ENCODE measurements at regions not wholly inside any gene's neighbourhood (a gene's known extent, or its start where the extent isn't known, plus 50 kb on each side); places are given as distances from the start of the nearest gene placed in this dataset.
"Not testable (repeated sequence)": the region's sequence is repeated elsewhere in the genome, so short reads cannot be mapped to it uniquely, and the experiment has no call there.

DNA sequence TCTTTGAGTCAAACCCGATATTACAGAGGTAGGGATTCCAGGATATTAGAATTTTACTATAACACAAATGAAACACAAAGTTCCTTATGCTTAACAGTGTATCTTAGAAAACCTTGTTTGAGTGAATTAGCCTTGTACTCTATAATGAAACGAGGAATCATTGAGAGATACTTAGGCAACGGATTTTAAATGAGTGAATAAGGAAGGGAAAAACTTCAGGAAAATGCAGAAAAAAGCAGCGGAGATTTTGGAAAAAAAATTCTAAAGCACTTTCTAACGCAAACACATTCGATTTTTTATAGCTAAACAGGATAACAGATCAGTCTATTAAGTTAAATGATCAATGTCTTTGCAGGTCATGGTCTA is 137.3 kb downstream of the HFE start:
- DNase-seq (ENCODE audit: low read depth, low spot score), result no peak
- H3K4me3 ChIP-seq (ENCODE audit: low read length), result no peak overlapping the region

DNA sequence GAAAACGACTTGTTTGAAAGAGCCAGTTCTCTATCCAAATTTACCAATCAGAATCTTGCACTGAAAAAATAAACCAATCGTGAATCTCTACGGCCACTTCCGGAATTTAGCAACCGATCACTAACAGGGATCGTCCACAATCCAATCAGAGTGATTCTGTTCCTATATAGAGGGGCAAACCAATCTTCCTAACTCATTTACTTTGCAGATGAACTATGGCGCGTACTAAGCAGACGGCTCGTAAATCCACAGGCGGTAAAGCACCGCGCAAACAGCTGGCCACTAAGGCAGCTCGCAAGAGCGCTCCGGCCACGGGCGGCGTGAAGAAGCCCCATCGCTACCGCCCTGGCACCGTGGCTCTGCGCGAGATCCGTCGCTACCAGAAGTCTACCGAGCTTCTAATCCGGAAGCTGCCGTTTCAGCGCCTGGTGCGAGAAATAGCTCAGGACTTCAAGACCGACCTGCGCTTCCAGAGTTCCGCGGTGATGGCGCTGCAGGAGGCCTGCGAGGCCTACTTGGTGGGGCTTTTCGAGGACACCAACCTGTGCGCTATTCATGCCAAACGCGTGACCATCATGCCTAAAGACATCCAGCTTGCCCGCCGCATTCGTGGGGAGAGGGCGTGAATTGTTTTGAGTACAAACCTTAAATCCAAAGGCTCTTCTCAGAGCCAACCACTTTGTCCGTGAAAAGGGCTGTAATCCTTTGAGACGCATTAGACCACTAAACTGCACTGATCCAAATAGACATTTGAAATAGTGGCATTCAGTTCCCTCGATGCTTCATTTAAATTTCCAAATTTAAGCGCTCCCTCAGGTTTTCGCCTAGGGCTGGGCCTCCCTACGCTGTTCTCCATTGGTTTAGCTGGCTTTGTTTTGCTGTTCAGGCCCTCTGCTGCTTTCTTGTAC is 138.0 kb downstream of the HFE start:
- H3K4me3 ChIP-seq (ENCODE audit: low read length), result no peak overlapping the region
- DNase-seq (ENCODE audit: low read depth, low spot score), result no peak

- H3K4me3 ChIP-seq (ENCODE audit: low read length), result no peak overlapping the region
- DNase-seq (ENCODE audit: low read depth, low spot score), result no peak
Observed at GRCh38 chr6:26225848-26226578, 138.8 kb downstream of the HFE start.

DNA sequence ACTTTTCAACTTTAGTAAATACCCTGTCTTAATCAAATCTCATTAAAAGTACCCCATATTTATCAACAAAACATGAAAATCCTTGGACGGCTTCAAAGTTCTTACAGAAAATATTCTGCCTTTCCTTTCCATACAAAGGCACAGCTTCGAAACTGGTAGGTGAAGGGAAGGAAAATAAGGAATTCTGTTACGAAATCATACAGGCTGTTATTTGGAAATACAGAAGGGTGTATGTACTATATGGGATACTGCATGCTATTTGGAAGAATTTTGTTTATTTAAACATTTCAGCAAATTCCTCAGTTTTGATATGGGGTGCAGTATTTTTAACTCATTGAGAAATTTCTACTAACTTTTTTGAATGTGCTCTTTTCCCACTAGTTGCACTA is 138.4 kb upstream of the BTN3A2 start:
- no peak for DNase-seq (ENCODE audit: low read depth, low spot score)
- no peak overlapping the region for H3K4me3 ChIP-seq (ENCODE audit: low read length)

GRCh38 chr6:26230351-26230750 is 134.6 kb upstream of the BTN3A2 start:
- H3K4me3 ChIP-seq (ENCODE audit: low read length), result no peak overlapping the region

DNA sequence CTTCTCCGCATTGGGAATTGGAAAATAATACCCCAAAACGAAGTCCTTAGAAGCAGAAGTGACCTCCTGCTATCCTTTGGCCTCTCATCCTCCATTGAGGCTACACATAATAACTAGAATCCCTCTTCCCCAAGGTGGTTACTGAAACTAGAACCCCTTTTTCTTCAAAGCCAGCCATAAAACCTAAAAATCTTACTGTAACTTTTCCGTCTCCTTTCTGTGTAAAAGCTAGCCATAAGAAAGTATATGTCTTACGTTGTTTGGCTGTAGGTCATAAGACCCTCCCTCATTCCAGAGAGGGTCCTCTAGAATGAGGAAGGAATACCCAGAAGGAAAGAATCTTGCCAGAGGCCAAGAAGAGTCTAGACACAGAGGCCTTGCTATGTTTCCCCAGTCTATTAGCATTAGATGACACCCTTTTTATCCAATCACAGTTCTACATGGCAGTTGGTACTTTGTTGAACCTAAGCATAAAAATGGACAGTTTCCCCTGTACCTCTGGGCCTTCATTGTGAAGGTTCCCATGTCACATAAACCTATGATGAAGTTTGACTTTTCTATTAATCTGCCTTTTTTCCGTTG is 133.9 kb upstream of the BTN3A2 start:
- H3K4me3 ChIP-seq (ENCODE audit: low read length), result no peak overlapping the region
- no peak for DNase-seq (ENCODE audit: low read depth, low spot score)

More at GRCh38 chr6:26230351-26230750, 134.6 kb upstream of the BTN3A2 start:
- no peak for DNase-seq (ENCODE audit: low read depth, low spot score)

DNA sequence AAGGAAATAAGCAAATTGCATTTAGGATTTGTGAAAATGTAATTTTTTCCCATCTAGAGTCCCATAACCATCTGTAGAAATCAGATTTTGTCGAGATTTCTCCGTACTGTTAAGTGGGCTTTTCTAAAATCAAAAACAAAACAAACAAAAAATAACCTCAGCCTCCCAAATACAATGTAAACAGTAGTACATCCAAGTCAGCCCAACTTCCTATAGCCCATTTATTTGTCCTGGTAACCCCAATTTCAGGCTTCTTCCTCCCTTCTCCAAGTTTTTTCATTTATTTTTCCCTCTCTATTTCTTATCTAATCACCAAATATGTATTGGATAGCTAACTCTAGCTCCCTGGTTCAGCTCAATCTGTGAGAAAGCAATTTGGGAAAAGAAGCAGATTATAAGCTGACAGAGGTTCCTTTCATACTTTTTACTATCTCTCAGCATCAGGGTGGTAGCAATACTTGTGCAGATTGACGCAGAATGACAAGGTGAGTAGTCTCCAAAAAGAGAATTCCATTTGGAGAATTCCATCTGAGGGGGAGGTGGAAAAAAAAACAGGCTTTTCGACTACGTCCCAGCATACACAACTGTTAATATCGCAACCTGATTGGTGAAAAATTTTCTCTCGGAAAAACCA is 132.6 kb upstream of the BTN3A2 start:
- no peak for DNase-seq (ENCODE audit: low read depth, low spot score)
- H3K4me3 ChIP-seq (ENCODE audit: low read length), result no peak overlapping the region

DNA sequence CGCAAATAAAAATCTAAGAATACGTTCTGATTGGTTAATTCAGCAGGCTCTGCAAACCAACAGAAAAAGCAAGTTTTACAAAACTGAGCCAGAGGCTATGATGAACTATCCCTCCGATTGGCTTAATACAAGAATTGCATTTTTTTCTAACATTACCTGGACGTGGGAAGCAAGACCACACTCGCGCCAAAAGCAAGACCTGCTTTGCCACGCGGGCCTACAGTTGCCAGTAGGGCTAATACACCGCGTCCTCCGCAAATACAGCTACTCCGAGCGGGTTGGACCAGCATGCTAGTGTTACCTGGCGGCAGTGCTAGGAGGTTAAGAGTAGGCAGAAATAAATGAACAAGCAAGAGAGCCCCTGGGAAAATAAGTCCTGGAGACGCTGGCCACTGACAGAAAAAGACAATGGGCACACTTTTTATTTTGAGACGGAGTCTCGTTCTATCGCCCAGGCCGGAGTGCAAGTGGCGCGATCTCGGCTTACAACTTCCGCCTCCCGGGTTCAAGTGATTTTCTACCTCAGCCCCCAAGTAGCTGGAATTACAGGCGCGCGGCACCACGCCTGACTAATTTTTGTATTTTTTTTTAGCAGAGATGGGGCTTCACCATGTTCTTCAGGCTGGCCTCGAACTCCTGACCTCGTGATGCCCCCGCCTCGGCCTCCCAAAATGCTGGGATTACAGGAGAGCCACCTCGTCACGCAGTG is 131.9 kb upstream of the BTN3A2 start:
- H3K4me3 ChIP-seq (ENCODE audit: low read length), result peak overlapping the region; percentile 67
- peak; percentile 72 for DNase-seq (ENCODE audit: low read depth, low spot score)

DNA sequence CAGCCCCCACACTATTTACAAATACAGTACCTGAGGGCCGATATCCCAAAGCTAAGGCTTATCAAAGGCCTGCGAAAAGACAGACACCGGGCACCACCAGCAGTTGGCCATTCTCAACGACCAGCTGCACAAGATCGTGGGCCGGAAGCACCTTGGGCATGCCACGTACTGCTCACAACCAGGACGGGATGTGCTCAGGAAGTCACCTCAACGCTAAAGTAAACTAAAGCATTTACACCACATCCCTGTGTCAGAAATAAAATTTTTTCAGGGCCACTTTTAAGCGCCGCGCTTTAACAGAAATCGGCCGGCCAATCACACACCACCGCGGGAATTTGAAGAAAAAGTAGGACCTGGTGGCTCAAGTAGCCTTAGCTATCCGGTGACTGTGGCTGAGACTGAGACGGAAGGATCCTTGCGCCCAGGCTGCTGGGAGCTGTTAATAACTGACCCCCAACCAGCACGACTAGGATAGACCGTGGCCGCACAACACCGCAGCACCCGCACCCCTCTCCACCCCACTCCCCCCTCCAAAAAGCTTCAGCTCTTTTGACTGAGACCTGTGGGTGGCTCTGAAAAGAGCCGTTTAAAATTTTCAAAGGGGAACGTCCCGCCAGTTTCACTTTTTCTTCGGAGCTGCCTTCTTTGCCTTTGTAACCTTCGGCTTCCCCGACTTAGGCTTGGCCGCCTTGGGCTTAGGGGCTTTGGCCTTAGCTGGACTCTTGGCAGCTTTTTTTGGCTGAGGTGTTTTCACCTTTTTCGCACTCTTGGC is 131.2 kb upstream of the BTN3A2 start:
- peak overlapping the region; percentile 67 for H3K4me3 ChIP-seq (ENCODE audit: low read length)
- DNase-seq (ENCODE audit: low read depth, low spot score), result peak; percentile 89

DNA sequence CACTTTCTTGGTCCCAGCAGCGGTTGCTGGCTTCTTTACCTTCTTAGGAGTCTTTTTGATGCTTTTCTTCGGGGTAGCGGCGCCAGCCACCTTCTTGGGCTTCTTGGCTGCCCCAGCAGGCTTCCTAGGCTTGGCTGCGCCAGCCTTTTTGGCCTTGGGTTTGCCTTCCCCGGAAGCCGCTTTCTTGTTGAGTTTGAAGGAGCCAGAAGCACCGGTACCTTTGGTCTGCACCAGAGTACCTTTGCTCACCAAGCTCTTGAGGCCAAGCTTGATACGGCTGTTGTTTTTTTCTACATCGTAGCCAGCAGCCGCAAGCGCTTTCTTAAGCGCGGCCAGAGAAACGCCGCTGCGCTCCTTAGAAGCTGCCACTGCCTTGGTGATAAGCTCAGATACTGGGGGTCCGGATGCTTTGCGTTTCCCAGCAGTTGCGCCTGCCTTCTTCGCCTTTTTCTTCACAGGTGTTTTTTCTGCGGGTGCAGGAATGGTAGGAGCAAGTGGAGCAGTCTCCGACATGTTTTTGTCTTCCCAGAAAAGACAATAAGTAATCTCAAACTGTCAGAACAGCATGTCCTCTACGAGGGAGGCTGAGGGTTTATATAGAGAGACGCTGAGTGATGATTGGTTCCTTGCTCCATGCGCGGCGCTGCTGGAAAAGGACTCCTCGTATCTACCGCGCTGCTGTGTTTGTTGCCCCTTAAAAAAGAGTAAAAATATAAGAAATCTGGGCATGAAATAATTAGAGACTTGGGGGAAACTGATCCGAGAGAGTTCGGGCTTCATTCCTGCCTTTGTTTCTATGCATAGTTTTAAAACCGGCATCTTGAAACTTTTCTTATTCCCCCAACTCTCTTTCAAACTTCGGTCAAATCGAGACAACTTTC is 130.3 kb upstream of the BTN3A2 start:
- DNase-seq (ENCODE audit: low read depth, low spot score), result peak; percentile 97
- H3K4me3 ChIP-seq (ENCODE audit: low read length), result peak overlapping the region; percentile 67

GRCh38 chr6:26235302-26235670 is 129.7 kb upstream of the BTN3A2 start:
- H3K4me3 ChIP-seq (ENCODE audit: low read length), result peak overlapping the region; percentile 67
- peak; percentile 56 for DNase-seq (ENCODE audit: low read depth, low spot score)

DNA sequence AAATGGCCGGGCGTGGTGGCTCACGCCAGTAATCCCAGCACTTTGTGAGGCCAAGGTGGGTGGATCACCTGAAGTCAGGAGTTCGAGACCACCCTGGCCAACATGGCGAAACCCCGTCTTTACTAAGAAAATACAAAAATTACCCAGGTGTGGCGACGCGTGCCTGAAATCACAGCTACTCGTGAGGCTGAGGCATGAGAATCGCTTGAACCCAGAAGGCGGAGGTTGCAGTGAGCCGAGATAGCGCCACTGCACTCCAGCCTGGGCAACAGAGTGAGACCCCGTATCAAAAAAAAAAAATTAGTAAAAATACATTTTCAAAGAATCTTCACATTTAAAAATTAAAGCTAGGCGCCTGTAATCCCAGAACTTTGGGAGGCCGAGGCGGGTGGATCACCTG is 125.6 kb upstream of the BTN3A2 start:
- H3K4me3 ChIP-seq (ENCODE audit: low read length), result not testable (repeated sequence)

DNA sequence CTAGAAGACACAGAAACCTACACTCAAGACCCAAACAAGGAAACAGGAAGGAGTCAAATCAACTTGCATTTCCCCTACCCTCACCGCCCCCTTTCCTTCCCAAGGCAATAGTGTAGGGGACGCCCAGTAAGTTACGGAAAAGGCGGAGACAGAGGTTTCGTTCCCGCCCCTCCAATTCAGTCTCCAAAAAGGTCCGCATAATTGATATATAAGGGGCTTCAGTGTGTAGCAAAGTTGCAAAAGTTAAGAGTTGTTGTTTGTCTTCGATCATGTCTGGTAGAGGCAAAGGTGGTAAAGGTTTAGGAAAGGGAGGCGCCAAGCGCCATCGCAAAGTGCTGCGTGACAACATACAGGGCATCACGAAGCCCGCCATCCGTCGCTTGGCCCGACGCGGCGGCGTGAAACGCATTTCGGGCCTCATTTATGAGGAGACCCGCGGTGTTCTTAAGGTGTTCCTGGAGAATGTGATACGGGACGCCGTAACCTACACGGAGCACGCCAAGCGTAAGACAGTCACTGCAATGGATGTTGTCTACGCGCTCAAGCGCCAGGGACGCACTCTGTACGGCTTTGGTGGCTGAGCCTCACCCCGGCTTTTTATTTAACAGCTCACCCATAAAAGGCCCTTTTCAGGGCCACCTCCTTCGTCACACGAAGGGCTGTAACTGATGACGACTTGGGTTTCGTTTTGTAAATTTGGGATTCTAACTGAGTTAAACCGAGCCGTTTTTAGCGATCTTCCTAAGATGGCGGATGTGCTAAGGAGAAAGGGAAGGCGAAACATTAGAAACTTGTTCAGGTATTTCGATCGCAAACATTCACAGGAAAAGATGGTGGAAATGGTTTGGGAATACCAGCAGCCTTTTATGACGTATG is 124.6 kb upstream of the BTN3A2 start:
- peak; percentile 97 for DNase-seq (ENCODE audit: low read depth, low spot score)
- peak overlapping the region; percentile 44 for H3K4me3 ChIP-seq (ENCODE audit: low read length)

More for the DNA sequence above, 125.6 kb upstream of the BTN3A2 start:
- not testable (repeated sequence) for DNase-seq (ENCODE audit: low read depth, low spot score)

DNA sequence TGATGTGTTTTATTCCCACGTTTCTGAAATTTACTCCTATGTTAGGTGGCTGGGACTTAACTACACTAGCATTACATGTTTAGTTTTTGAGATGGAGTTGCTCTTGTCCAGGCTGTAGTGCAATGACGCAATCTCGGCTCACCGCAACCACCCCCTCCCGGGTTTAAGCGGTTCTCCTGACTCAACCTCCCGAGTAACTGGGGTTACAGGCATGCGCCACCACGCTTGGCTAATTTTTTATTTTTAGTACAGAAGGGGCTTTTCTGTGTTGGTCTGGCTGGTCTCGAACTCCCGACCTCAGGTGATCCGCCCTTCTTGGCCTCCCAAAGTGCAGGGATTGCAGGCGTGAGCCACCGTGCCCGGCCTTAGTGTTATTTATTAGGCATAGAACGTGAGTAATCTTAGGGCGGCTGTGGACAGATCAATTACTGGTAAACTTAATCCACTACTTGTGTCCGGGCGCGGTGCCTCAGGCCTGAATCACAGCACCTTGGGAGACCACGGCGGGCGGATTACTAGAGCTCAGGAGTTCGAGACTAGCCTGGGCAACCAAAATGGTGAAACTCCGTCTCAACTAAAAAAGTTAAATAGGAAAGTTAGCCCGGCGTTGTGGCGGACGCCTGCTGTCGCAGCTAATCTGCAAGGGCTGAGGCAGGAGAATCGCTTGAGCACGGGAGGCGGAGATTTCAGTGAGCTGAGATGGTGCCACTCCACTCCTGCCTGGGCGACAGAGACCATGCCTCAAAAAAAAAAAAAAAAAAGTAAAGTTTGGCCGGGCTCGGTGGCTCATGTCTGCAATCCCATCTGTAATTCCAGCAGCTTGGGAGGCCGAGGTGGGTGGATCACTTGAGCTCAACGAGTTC is 123.7 kb upstream of the BTN3A2 start:
- no peak for DNase-seq (ENCODE audit: low read depth, low spot score)
- H3K4me3 ChIP-seq (ENCODE audit: low read length), result peak overlapping the region; percentile 44

DNA sequence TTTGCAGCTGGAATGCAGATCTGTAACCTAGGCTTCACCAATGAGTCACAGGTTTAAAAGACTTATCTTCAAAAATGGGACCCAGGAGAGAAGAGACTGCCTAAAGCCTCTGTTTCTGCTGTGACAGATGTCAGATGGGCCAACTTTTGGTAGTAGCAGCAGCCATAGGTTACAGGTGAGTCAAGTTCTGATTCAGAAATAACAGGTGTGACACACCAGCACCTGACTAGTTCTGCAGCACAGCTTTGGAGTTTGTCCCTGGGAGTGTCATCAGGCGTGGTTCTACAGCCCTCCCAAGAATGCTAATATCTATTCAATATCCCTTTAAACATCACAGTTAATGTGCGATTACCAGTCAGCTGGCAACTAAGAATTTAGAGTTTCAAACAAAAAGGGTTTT is 121.9 kb upstream of the BTN3A2 start:
- no peak overlapping the region for H3K4me3 ChIP-seq (ENCODE audit: low read length)
- no peak for DNase-seq (ENCODE audit: low read depth, low spot score)

- DNase-seq (ENCODE audit: low read depth, low spot score), result no peak
- H3K4me3 ChIP-seq (ENCODE audit: low read length), result no peak overlapping the region
Observed at GRCh38 chr6:26243752-26244151, 121.2 kb upstream of the BTN3A2 start.
